OCI-LY1 (cell line): ENCODE measurements at regions not wholly inside any gene's neighbourhood (a gene's known extent, or its start where the extent isn't known, plus 50 kb on each side); places are given as distances from the start of the nearest gene placed in this dataset.

ENCODE experiments used
- H2AFZ ChIP-seq: fragments of 200-600 bp; sonication (generic), shearing (Covaris generic); 2 replicates; pipeline ENCODE4 v1.6.0; 2014; ENCODE audit warnings: antibody characterized with exemption, mild to moderate bottlenecking, low read length
- H3F3A ChIP-seq: fragments of 200-600 bp; sonication (generic), shearing (Covaris generic); 2 replicates; pipeline ENCODE4 v1.6.0; 2014; ENCODE audit warnings: mild to moderate bottlenecking, antibody characterized with exemption, low read length, moderate library complexity; ENCODE audit not compliant: insufficient read depth
- H3K27ac ChIP-seq: fragments of 200-600 bp; sonication (generic); 2 replicates; pipeline ENCODE4 v1.5.1; 2014; ENCODE audit warnings: low read length, mixed run types, mild to moderate bottlenecking, low read depth; ENCODE audit not compliant: poor library complexity, severe bottlenecking
- H3K27me3 ChIP-seq: fragments of 200-600 bp; sonication (generic); 2 replicates; pipeline ENCODE4 v1.6.0; 2014; ENCODE audit warnings: antibody characterized with exemption, mild to moderate bottlenecking, low read length, moderate library complexity; ENCODE audit not compliant: insufficient read depth
- H3K36me3 ChIP-seq: fragments of 200-600 bp; sonication (generic); 2 replicates; pipeline ENCODE4 v1.6.1; 2014; ENCODE audit warnings: mild to moderate bottlenecking, antibody characterized with exemption, low read length, moderate library complexity, mixed read lengths; ENCODE audit not compliant: insufficient read depth
- H3K4me1 ChIP-seq: fragments of 200-600 bp; sonication (generic); 2 replicates; pipeline ENCODE4 v1.5.1; 2014; ENCODE audit warnings: mild to moderate bottlenecking, low read length, moderate library complexity; ENCODE audit not compliant: insufficient read depth, severe bottlenecking
- H3K4me2 ChIP-seq: fragments of 200-600 bp; sonication (generic), shearing (Covaris generic); 2 replicates; pipeline ENCODE4 v1.6.1; 2014; ENCODE audit warnings: low read length
- H3K4me3 ChIP-seq: fragments of 200-600 bp; sonication (generic); 2 replicates; pipeline ENCODE4 v1.5.1; 2014; ENCODE audit warnings: low read length, low read depth, mild to moderate bottlenecking, mixed read lengths; ENCODE audit not compliant: poor library complexity, severe bottlenecking
- H3K79me2 ChIP-seq: fragments of 200-600 bp; shearing (Covaris generic); 2 replicates; pipeline ENCODE4 v1.6.1; 2016; ENCODE audit warnings: mixed run types, low read length, mixed read lengths; ENCODE audit not compliant: insufficient read depth
- H3K9ac ChIP-seq: fragments of 200-600 bp; sonication (generic), shearing (Covaris generic); 2 replicates; pipeline ENCODE4 v1.6.1; 2014; ENCODE audit warnings: mild to moderate bottlenecking, low read length, mixed read lengths
- H3K9me2 ChIP-seq: fragments of 200-600 bp; sonication (generic), shearing (Covaris generic); 2 replicates; pipeline ENCODE4 v1.6.1; 2014; ENCODE audit warnings: low read depth, mild to moderate bottlenecking, low read length, mixed read lengths
- H3K9me3 ChIP-seq: fragments of 200-600 bp; shearing (Covaris generic); 2 replicates; pipeline ENCODE4 v1.6.1; 2014; ENCODE audit warnings: low read length, mixed read lengths
- H4K20me1 ChIP-seq: fragments of 200-600 bp; sonication (generic), shearing (Covaris generic); 2 replicates; pipeline ENCODE4 v1.6.0; 2016; ENCODE audit warnings: mild to moderate bottlenecking, low read length; ENCODE audit not compliant: insufficient read depth
- EZH2 ChIP-seq: fragments of 200-600 bp; sonication (generic), shearing (Covaris generic); IDR thresholded peaks from 2 replicates; pipeline ENCODE4 v1.8.0; 2017; ENCODE audit warnings: borderline replicate concordance, mixed run types, mild to moderate bottlenecking, antibody characterized with exemption, low read length, moderate library complexity, mixed read lengths
- TF ChIP-seq, protein P1 (sequence below): fragments of 200-600 bp; sonication (generic), shearing (Covaris generic); IDR thresholded peaks from 2 replicates; pipeline ENCODE4 v1.5.1; 2017; ENCODE audit warnings: mild to moderate bottlenecking, antibody characterized with exemption, low read length, moderate library complexity, mixed read lengths

DNA sequence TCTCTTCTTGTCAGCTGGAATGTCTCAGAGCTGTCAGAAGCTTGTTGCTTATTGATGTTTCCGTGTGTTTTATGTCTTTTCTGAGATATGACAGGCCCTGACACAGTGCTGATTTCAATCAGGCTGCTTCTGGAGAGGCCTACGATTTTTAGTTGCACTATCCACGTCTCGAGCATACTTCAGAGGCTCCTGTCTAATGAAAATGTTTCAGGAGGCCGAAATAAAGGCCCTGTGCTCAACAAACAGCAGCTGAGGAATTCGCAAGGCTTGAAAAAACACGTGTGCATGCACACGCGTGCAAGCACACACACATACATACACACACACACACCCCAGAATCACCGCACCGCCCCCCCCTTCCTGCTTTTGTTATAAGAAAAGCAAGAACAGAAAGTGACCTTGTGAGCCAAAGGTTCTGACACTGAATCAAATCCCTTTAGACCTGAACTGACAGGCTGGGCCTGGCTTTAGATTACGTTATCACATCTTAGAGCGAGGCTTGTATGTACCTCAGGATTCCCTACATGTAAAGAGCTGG lies 296.6 kb downstream of the NR2F2 start:
- H4K20me1 ChIP-seq, result no peaks in the 10 kb centered on the region
- H3K9ac ChIP-seq, result no peak overlapping the region
- no peaks in the 10 kb centered on the region for H3K79me2 ChIP-seq
- no peak overlapping the region for H3K4me2 ChIP-seq
- H3K27me3 ChIP-seq, result no peaks in the 10 kb centered on the region
- no peak for TF ChIP-seq EZH2
- TF ChIP-seq, protein P1, sequence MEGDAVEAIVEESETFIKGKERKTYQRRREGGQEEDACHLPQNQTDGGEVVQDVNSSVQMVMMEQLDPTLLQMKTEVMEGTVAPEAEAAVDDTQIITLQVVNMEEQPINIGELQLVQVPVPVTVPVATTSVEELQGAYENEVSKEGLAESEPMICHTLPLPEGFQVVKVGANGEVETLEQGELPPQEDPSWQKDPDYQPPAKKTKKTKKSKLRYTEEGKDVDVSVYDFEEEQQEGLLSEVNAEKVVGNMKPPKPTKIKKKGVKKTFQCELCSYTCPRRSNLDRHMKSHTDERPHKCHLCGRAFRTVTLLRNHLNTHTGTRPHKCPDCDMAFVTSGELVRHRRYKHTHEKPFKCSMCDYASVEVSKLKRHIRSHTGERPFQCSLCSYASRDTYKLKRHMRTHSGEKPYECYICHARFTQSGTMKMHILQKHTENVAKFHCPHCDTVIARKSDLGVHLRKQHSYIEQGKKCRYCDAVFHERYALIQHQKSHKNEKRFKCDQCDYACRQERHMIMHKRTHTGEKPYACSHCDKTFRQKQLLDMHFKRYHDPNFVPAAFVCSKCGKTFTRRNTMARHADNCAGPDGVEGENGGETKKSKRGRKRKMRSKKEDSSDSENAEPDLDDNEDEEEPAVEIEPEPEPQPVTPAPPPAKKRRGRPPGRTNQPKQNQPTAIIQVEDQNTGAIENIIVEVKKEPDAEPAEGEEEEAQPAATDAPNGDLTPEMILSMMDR, result no peak
- H3K9me3 ChIP-seq, result no peaks in the 10 kb centered on the region
- H2AFZ ChIP-seq, result no peak overlapping the region
- no peaks in the 10 kb centered on the region for H3K4me1 ChIP-seq
- H3K9me2 ChIP-seq, result no peaks in the 10 kb centered on the region
- H3F3A ChIP-seq, result no peaks in the 10 kb centered on the region
- H3K4me3 ChIP-seq, result no peak overlapping the region
- no peak overlapping the region for H3K27ac ChIP-seq
- H3K36me3 ChIP-seq, result no peaks in the 10 kb centered on the region

DNA sequence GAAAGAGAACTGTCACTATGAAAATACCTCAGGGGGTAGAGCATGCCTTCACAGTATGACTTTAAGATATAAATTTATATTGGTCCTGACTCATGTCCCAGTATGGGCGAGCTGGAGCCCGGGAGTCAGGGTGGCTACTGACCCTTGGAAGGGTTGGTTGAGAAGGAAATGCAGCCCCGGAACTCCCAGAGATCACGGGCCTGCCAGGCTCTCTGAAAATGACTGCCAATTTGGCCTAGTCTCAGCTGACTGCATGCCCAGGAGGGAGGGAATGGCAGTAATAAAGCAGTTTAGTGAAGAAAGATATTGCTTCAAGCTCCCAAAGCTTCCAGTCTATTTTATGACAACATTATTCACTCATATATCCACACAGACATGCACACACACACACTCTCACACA lies 299.0 kb downstream of the NR2F2 start:
- TF ChIP-seq EZH2, result no peak
- TF ChIP-seq, protein P1, result no peak
- no peak overlapping the region for H3K9ac ChIP-seq
- H3K9me3 ChIP-seq, result no peaks in the 10 kb centered on the region
- no peaks in the 10 kb centered on the region for H3K4me1 ChIP-seq
- no peaks in the 10 kb centered on the region for H4K20me1 ChIP-seq
- H2AFZ ChIP-seq, result no peak overlapping the region
- no peaks in the 10 kb centered on the region for H3K79me2 ChIP-seq
- no peak overlapping the region for H3K4me3 ChIP-seq
- no peaks in the 10 kb centered on the region for H3K9me2 ChIP-seq
- no peak overlapping the region for H3K27ac ChIP-seq
- no peaks in the 10 kb centered on the region for H3K36me3 ChIP-seq
- no peak overlapping the region for H3K4me2 ChIP-seq
- no peaks in the 10 kb centered on the region for H3K27me3 ChIP-seq
- H3F3A ChIP-seq, result no peaks in the 10 kb centered on the region

DNA sequence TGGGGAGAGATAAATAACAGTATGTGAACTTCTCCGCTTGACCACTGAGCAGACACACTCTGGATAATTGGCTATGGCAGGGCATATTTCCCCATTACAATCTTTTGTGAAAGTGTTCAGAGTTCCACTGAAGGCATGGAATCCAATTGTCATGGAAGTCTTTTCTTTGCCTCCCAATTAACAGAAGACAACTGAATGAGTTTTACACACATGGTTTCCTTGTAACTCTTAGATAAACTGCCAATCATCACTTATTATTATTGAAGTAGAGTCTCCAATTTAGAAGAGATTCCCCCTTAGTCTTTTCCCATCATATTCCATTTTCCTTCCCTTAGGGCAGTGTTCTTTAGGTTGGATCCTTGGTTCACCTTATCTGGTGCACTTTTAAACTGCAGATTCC lies 308.3 kb downstream of the NR2F2 start:
- Histone ChIP-seq H3K9ac (no peak overlapping the region), H3K4me2 (no peak overlapping the region), H2AFZ (no peak overlapping the region), H3K9me3 (no peaks in the 10 kb centered on the region), H3K4me1 (no peaks in the 10 kb centered on the region), H3K27me3 (no peaks in the 10 kb centered on the region), H3F3A (no peaks in the 10 kb centered on the region), H4K20me1 (no peaks in the 10 kb centered on the region), H3K79me2 (no peaks in the 10 kb centered on the region), H3K4me3 (no peak overlapping the region), H3K27ac (no peak overlapping the region), H3K36me3 (no peaks in the 10 kb centered on the region), H3K9me2 (no peaks in the 10 kb centered on the region)
- no peak for TF ChIP-seq EZH2
- TF ChIP-seq, protein P1, result no peak
